H9 (cell line): ENCODE measurements at regions not wholly inside any gene's neighbourhood (a gene's known extent, or its start where the extent isn't known, plus 50 kb on each side); places are given as distances from the start of the nearest gene placed in this dataset.

Experiments used
- DNase-seq: peaks from one replicate; pipeline ENCODE4 v3.0.0-alpha.2; 2017
- H2AFZ ChIP-seq: one replicate; pipeline ENCODE4 v1.6.1; 2013; ENCODE audit warnings: mild to moderate bottlenecking, low read length, control low read depth, moderate library complexity
- H2AK5ac ChIP-seq: 2 replicates; pipeline ENCODE4 v1.6.1; 2013; ENCODE audit warnings: low read length, control low read depth, mixed read lengths; ENCODE audit not compliant: insufficient read length
- H2BK120ac ChIP-seq: one replicate; pipeline ENCODE4 v1.6.1; 2013; ENCODE audit warnings: low read depth, mild to moderate bottlenecking, low read length, control low read depth, inconsistent platforms; ENCODE audit not compliant: poor library complexity, severe bottlenecking
- H2BK12ac ChIP-seq: 2 replicates; pipeline ENCODE4 v1.6.1; 2013; ENCODE audit warnings: low read length, control low read depth, mixed read lengths, low read depth; ENCODE audit not compliant: insufficient read length
- H2BK15ac ChIP-seq: 2 replicates; pipeline ENCODE4 v1.6.1; 2013; ENCODE audit warnings: low read depth, low read length, control low read depth
- H2BK20ac ChIP-seq: one replicate; pipeline ENCODE4 v1.6.1; 2013; ENCODE audit warnings: low read depth, mild to moderate bottlenecking, low read length, control low read depth, inconsistent platforms; ENCODE audit not compliant: poor library complexity, severe bottlenecking
- H2BK5ac ChIP-seq: 2 replicates; pipeline ENCODE4 v1.6.1; 2013; ENCODE audit warnings: low read length, control low read depth, mixed read lengths; ENCODE audit not compliant: insufficient read length
- H3K14ac ChIP-seq: 2 replicates; pipeline ENCODE4 v1.6.1; 2013; ENCODE audit warnings: low read length, control low read depth; ENCODE audit not compliant: insufficient read depth
- H3K18ac ChIP-seq: 2 replicates; pipeline ENCODE4 v1.6.1; 2013; ENCODE audit warnings: low read depth, mild to moderate bottlenecking, mixed read lengths, low read length, control low read depth; ENCODE audit not compliant: insufficient read length
- H3K23ac ChIP-seq: 2 replicates; pipeline ENCODE4 v1.6.1; 2013; ENCODE audit warnings: low read length, control low read depth, mixed read lengths, low read depth; ENCODE audit not compliant: insufficient read length
- H3K23me2 ChIP-seq: 2 replicates; pipeline ENCODE4 v1.6.1; 2013; ENCODE audit warnings: low read depth, mild to moderate bottlenecking, mixed read lengths, low read length, control low read depth; ENCODE audit not compliant: insufficient read length, poor library complexity, severe bottlenecking
- H3K27ac ChIP-seq: 2 replicates; pipeline ENCODE4 v1.5.1; 2013; ENCODE audit warnings: low read length, control low read depth, mixed read lengths, low read depth; ENCODE audit not compliant: insufficient read length
- H3K27me3 ChIP-seq: 2 replicates; pipeline ENCODE4 v1.6.1; 2013; ENCODE audit warnings: low read length, control low read depth, inconsistent platforms; ENCODE audit not compliant: insufficient read depth
- H3K4ac ChIP-seq: 2 replicates; pipeline ENCODE4 v1.6.1; 2013; ENCODE audit warnings: low read depth, mild to moderate bottlenecking, control low read depth, inconsistent platforms, low read length, moderate library complexity
- H3K4me1 ChIP-seq: 2 replicates; pipeline ENCODE4 v1.6.1; 2013; ENCODE audit warnings: low read length, control low read depth, inconsistent platforms; ENCODE audit not compliant: insufficient read depth
- H3K4me2 ChIP-seq: 2 replicates; pipeline ENCODE4 v1.6.1; 2013; ENCODE audit warnings: low read length, control low read depth, mixed read lengths; ENCODE audit not compliant: insufficient read length, insufficient read depth
- H3K56ac ChIP-seq: 2 replicates; pipeline ENCODE4 v1.6.1; 2013; ENCODE audit warnings: low read depth, mild to moderate bottlenecking, mixed read lengths, low read length, control low read depth; ENCODE audit not compliant: insufficient read length
- H3K79me1 ChIP-seq: 2 replicates; pipeline ENCODE4 v1.6.1; 2013; ENCODE audit warnings: low read depth, mild to moderate bottlenecking, moderate library complexity, low read length, control low read depth, inconsistent platforms; ENCODE audit not compliant: insufficient read depth, poor library complexity, severe bottlenecking
- H3K79me2 ChIP-seq: 2 replicates; pipeline ENCODE4 v1.6.1; 2013; ENCODE audit warnings: low read length, control low read depth, inconsistent platforms; ENCODE audit not compliant: insufficient read depth
- H3K9ac ChIP-seq: 2 replicates; pipeline ENCODE4 v1.6.1; 2013; ENCODE audit warnings: low read length, control low read depth, mixed read lengths; ENCODE audit not compliant: insufficient read length; ENCODE audit errors: extremely low read depth
- H3K9me3 ChIP-seq: one replicate; pipeline ENCODE4 v1.6.1; 2013; ENCODE audit warnings: low read depth, low read length, inconsistent platforms; ENCODE audit not compliant: control insufficient read depth
- H3T11ph ChIP-seq: one replicate; pipeline ENCODE4 v1.6.1; 2013; ENCODE audit warnings: mild to moderate bottlenecking, low read length, control low read depth, inconsistent platforms
- H4K20me1 ChIP-seq: one replicate; pipeline ENCODE4 v1.6.1; 2013; ENCODE audit not compliant: control insufficient read depth, insufficient read length, insufficient read depth
- H4K5ac ChIP-seq: 2 replicates; pipeline ENCODE4 v1.6.1; 2013; ENCODE audit warnings: low read depth, mild to moderate bottlenecking, mixed read lengths, low read length, control low read depth; ENCODE audit not compliant: insufficient read length
- H4K8ac ChIP-seq: replicated peaks from 2 replicates; pipeline ENCODE4 v1.6.1; 2013; ENCODE audit warnings: low read length, control low read depth, mixed read lengths, low read depth; ENCODE audit not compliant: insufficient read length
- H4K91ac ChIP-seq: 2 replicates; pipeline ENCODE4 v1.6.1; 2013; ENCODE audit warnings: low read depth, mild to moderate bottlenecking, moderate library complexity, mixed read lengths, low read length, control low read depth; ENCODE audit not compliant: insufficient read length
- H3K27ac Mint-ChIP-seq, 3 experiments: 2 replicates in 2 of 3; 3 replicates in 1 of 3; pipeline ENCODE4 v1.8.0; 2020 to 2021; ENCODE audit warnings: mixed read lengths in 3 of 3, mild to moderate bottlenecking in 1 of 3, moderate library complexity in 1 of 3
- H3K27me3 Mint-ChIP-seq: 2 replicates; pipeline ENCODE4 v1.8.0; 2021; ENCODE audit warnings: low read depth, mild to moderate bottlenecking, moderate library complexity, mixed read lengths
- H3K36me3 Mint-ChIP-seq, 3 experiments: 2 replicates in 2 of 3; 3 replicates in 1 of 3; pipeline ENCODE4 v1.8.0; 2020 to 2021; ENCODE audit warnings: low read depth in 3 of 3, mixed read lengths in 3 of 3; ENCODE audit not compliant: insufficient read depth in 1 of 3
- H3K4me1 Mint-ChIP-seq, 2 experiments: 2 replicates each; pipeline ENCODE4 v1.8.0; 2020; ENCODE audit warnings: mixed read lengths in 2 of 2
- H3K4me3 Mint-ChIP-seq, 2 experiments: 2 replicates in 1 of 2; 3 replicates in 1 of 2; pipeline ENCODE4 v1.8.0; 2020 to 2021; ENCODE audit warnings: mild to moderate bottlenecking in 2 of 2, mixed read lengths in 2 of 2, moderate library complexity in 1 of 2
- H3K9me3 Mint-ChIP-seq, 2 experiments: 2 replicates in 1 of 2; 3 replicates in 1 of 2; pipeline ENCODE4 v1.8.0; 2020; ENCODE audit warnings: mild to moderate bottlenecking in 2 of 2, mixed read lengths in 2 of 2, moderate library complexity in 1 of 2
- CTCF ChIP-seq: fragments of 200-600 bp; sonication (generic); conservative IDR thresholded peaks from 3 replicates; pipeline ENCODE4 v1.8.0; 2021; ENCODE audit warnings: antibody characterized with exemption, mild to moderate bottlenecking
- whole genome bisulfite sequencing: extraction: QIAGEN DNeasy Blood & Tissue Kit; methylation state at CpG from one replicate; pipeline ENCODE4 v1.1.7; 2013; ENCODE audit warnings: missing lambda C conversion rate, low lambda C conversion rate, mixed read lengths; ENCODE audit not compliant: insufficient read length; ENCODE audit errors: extremely low coverage; 5-methylcytosine and 5-hydroxymethylcytosine counted together

- Histone ChIP-seq H3K4me1 (no peaks in the 10 kb centered on the region), H2AFZ (no peak overlapping the region), H3K4me2 (no peak overlapping the region), H3K79me2 (no peaks in the 10 kb centered on the region), H2BK12ac (no peak overlapping the region), H2BK120ac (no peak overlapping the region), H4K8ac (no peak overlapping the region), H4K91ac (no peak overlapping the region), H3K27ac (no peak overlapping the region), H3K23me2 (no peaks in the 10 kb centered on the region), H3T11ph (no peak overlapping the region), H4K5ac (no peak overlapping the region), H3K23ac (no peak overlapping the region), H3K27me3 (no peaks in the 10 kb centered on the region), H2BK20ac (no peak overlapping the region), H3K4ac (no peak overlapping the region), H2AK5ac (no peak overlapping the region), H2BK5ac (no peak overlapping the region), H3K79me1 (no peaks in the 10 kb centered on the region), H3K18ac (no peak overlapping the region), H3K9me3 (no peaks in the 10 kb centered on the region), H4K20me1 (no peaks in the 10 kb centered on the region), H3K56ac (no peak overlapping the region), H3K9ac (no peak overlapping the region), H3K14ac (no peak overlapping the region), H2BK15ac (no peak overlapping the region)
- no peaks in the 10 kb centered on the region for H3K27me3 Mint-ChIP-seq
- H3K4me3 Mint-ChIP-seq = no peak overlapping the region
- WGBS = no CpG with 5 or more reads among the region's 1 CpG
- peaks cover 0 to 4% (median 0%) of the 10 kb centered on the region in 3 experiments; a peak in 2 of 7 replicates for H3K36me3 Mint-ChIP-seq
- H3K4me1 Mint-ChIP-seq = no peaks in the 10 kb centered on the region
- no peak for TF ChIP-seq CTCF
- DNase-seq = no peak
- no peak overlapping the region for H3K27ac Mint-ChIP-seq
- peaks cover 0 to 6% of the 10 kb centered on the region in 2 experiments; a peak in 1 of 5 replicates for H3K9me3 Mint-ChIP-seq
Observed at GRCh38 chr6:140857739-140858380, 1274.9 kb upstream of the GJE1 start.
